ENCODE measurements at regions not wholly inside any gene's neighbourhood (a gene's known extent, or its start where the extent isn't known, plus 50 kb on each side); places are given as distances from the start of the nearest gene placed in this dataset.

DNA sequence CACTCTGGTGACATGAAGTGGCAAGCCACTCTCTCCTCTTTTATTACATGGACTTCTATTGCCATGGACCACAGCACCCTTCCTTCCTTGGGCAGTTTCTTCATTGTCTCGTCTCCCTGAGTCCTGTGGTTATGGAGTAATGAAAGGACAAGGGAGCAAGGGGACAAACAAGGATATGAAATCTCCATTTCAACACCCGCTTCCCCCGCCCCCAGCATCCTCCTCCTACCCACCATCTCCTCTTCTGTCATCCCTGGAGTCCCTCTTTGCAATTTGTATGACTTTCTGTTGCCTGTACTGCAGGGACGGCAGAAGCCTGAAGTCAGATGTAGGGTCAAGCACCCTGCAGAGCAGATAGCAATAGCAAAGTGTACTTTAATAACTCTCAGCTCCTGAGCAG lies 300.7 kb upstream of the CLINT1 start:
- no peak for DNase-seq (ENCODE audit: low read depth)

DNA sequence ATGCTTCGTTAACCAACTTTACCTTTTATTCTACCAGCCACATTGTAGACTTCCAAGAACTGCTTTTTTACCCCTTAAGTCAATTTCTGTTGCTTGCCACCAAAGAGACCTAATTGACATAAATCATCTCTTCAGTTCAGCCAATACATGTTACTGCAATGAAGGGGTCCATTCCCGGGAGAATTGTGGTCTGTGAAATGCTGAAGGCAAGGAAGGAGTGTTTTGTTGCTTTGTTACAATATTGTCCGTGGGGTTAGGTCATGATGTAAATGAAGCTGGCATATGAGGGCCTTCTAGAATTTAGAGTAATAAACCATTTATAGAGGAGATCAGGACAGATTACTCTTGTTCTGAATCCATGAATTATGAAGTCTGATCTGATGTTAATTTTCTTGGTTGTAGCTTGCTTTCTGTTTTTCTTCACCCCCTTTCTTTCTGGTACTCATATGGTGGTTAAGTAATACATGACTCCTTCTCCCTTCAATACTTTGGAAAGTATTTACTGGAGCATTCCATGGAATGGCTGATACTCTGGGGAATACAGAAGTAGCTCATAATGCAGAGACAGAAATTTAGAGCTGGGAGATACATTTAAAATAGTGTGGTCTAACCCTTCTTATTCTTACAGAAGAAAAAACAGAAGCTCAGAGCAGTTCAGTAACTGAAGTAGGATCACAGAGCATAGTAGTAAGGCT lies 297.0 kb upstream of the CLINT1 start:
- DNase-seq (ENCODE audit: low read depth) = no peak

- no peak for DNase-seq (ENCODE audit: low read depth)
These were observed 296.1 kb upstream of the CLINT1 start for GRCh38 chr5:158155067-158155466.

DNA sequence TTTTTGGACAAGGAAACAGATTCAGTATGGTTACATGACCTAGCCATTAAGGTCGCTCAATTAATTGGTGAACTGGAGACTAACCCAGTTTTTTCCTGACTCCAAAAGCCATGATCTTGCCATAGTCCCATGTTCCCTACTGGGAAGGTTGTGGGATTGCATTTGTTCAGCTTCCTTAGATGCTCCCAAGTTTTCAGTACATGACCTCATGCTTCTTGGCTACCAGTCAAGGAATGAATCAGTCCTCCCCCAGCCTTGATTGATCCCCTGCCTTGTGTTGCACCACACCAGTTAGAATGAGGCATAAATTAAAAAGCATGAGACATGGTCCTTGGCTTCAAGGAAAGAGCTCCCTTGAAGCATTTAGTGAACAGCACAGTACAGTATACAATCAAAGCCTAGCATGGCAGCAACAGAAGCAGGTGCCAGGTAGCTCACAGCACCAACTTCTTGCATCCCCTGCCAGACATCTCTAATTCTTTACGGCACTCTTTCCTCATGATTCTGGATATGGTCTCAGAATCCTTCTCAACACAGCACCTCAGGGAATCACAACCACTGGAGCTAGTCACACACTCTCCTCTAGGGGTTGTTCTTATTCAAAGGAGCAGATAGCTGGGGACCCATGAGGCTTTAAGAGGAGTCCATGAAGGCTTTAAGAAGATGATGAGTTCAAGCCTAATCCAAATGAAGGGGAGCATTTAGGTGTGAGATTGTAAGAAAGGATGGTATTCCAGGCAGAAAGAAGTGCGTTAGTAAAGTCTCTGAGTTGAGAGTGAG lies 295.5 kb upstream of the CLINT1 start:
- DNase-seq (ENCODE audit: low read depth) = peak; percentile 94

GRCh38 chr5:158153508-158153907 lies 294.6 kb upstream of the CLINT1 start:
- DNase-seq (ENCODE audit: low read depth) = no peak

GRCh38 chr5:158152136-158152535 lies 293.2 kb upstream of the CLINT1 start:
- DNase-seq (ENCODE audit: low read depth) = no peak

DNA sequence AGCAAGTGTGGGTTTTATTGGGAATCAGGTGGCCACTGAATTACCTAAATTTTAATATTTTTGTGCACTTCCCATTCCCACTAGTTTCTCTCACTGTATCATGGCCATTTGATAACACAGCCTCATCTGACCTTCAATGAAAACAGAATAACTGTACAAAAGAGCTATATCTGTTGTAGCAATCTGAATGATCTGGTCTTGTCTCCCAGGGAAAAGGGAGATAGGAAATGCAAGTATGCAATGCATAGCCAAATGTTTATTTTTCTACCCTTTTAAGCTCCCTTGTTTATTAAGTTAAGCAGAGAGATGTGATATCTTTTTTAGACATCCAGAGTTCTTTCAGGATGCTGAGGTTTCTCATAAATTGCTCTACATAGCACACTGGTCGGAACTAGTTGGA lies 288.3 kb upstream of the CLINT1 start:
- DNase-seq (ENCODE audit: low read depth) = peak; percentile 38

GRCh38 chr5:158145827-158146226 lies 286.9 kb upstream of the CLINT1 start:
- no peak for DNase-seq (ENCODE audit: low read depth)

- DNase-seq (ENCODE audit: low read depth) = no peak
These were observed 284.1 kb upstream of the CLINT1 start for GRCh38 chr5:158143081-158143480.

DNA sequence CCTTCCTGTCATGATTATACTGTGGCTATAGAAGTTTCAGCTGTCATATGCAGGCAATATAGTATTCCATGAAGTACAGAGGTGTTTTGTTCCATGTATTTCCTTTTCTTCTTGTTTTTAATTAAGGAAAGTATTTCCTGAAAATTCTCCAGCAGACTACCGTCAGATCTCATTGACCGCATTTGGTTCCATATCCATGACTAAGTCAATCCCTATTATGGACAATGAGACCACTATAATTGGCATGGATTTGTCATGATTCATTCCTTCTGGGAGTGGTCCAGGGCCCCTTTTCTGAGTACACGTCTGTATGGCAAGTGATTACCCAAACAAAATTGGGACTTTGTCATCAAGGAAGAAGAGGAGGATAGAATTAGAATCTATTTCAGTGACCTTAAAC lies 283.2 kb upstream of the CLINT1 start:
- DNase-seq (ENCODE audit: low read depth) = no peak

- peak; percentile 38 for DNase-seq (ENCODE audit: low read depth)
These were observed 281.3 kb upstream of the CLINT1 start for GRCh38 chr5:158140120-158140731.

DNA sequence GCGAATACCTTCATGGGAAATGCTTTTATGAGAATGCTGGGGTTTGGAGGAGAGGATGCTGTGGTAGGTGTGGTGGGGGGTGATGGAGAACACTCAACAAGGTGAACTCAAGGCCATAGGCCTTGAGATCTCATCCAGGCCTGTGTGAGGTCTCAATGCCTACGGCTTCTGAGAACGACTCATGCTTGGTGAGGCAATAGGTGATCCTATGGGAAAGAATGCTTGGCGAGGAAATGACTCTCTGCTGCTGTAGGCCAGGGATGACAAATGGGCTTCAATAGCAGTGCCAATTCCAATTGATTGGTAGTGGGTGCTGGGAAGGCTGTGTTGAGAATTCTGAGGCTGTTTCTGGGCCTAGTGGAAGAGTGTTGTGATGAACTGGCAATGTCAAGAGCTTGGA lies 280.2 kb upstream of the CLINT1 start:
- DNase-seq (ENCODE audit: low read depth) = peak; percentile 48

GRCh38 chr5:158135682-158136179 lies 276.8 kb upstream of the CLINT1 start:
- DNase-seq (ENCODE audit: low read depth) = no peak

- DNase-seq (ENCODE audit: low read depth) = peak; percentile 52
These were observed 274.4 kb upstream of the CLINT1 start for GRCh38 chr5:158133369-158133768.

DNA sequence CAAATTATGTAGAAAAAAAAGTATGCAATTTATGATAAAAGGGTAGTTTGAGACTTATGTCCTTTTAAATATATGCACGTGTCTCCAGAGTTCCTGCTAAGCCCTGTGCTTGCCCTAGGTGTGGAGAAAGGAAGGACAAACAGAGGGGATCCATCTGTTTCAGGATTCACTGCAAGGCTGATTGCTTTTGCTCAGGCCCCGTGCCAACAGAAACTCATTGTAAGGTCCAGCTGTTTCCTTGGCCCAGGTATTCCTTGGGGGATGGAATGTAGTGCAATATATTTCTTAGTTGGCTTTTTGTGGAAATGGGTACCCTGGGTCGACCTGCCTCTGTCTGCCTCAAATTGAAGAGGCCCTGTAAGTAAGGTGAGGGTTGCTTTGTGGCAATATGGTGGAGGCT lies 268.6 kb upstream of the CLINT1 start:
- DNase-seq (ENCODE audit: low read depth) = no peak

DNA sequence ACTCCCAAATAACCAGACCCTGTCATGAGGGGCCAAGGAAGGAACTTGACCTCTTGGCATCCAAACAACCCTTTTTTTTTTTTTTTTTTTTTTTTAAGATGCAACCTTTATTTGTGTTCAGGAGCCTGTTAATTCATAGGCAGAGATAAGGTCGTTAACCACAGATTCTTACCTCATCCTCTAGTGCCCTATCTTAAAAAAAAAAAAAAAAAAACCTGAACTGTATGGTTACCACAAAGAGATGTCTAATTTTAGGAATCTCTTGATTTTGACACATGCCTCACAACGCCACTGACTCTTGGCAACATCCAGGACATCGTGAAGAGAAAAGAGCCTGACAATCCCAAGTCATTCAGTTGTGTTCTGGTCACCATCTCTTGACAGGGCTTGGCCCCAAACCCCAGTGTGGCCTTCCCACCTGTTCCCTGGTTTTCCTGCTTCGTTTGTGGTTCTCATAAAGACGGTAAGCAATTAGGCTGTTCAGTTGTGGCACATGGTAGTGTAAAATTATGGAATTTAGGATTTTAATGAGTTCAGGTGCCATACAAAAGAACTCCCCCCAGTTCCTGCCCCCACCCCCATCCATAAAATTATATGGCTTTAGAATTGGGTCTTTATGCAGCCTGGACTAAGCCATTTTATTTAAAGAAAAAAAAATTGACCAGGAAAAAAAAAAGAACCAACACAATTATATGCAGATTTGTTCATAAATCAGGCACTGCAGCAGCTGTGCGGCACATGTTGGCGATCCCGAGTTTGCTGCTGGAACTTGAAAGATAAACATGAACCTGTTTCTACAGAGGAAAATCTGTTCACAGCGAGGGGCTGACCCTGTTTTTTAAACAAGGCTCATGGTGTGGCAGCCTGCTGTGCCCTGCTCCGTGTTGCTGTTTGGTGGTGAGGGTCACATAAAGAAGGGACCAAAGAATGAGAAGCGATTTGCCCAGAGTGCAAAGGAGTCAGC lies 267.8 kb upstream of the CLINT1 start:
- no peak for DNase-seq (ENCODE audit: low read depth)

- no peak for DNase-seq (ENCODE audit: low read depth)
These were observed 265.8 kb upstream of the CLINT1 start for GRCh38 chr5:158124606-158125316.

DNA sequence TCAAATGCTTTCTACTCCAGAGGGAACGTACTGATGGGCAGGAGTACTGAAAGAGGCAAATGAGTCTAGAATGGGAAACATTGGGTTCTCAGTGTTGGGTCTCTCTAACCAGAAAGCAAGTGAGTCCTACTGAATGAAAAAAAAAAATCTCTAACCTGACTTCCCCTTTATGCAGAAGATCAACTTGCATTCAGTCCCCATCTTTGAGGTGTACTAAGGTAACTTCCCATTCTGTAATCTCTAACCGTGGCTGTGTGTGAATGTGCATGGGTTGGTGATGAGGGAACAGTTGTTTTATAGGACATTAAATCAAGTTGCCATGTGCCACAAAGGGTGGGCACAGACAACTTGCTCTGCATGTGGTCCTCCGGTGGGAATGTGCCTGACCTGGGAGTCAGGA lies 264.6 kb upstream of the CLINT1 start:
- no peak for DNase-seq (ENCODE audit: low read depth)

- DNase-seq (ENCODE audit: low read depth) = no peak
These were observed 262.7 kb upstream of the CLINT1 start for GRCh38 chr5:158121678-158122077.

GRCh38 chr5:158120760-158121159 lies 261.8 kb upstream of the CLINT1 start:
- DNase-seq (ENCODE audit: low read depth) = peak; percentile 61
